ENCODE measurements at regions not wholly inside any gene's neighbourhood (a gene's known extent, or its start where the extent isn't known, plus 50 kb on each side); places are given as distances from the start of the nearest gene placed in this dataset.
A peak's percentile ranks its signal among the peaks of the same experiment; 100 is the strongest.

GRCh38 chr14:61179061-61179690 lies 102.0 kb downstream of the TMEM30B start:
- Histone ChIP-seq H3K27ac (no peak overlapping the region), H3K27me3 (no peaks in the 10 kb centered on the region)
- no peak for DNase-seq

GRCh38 chr14:61178226-61179060 lies 102.7 kb downstream of the TMEM30B start:
- Histone ChIP-seq H3K9me3 (no peaks in the 10 kb centered on the region), H3K27ac (peak overlapping the region in 2 of 3 donors; percentile 22 to 43), H3K27me3 (no peaks in the 10 kb centered on the region), H3K36me3 (no peaks in the 10 kb centered on the region), H3K4me3 (replicated peaks in 1 of 3) (no peak overlapping the region), H3K4me1 (peaks cover 4 to 18% of the 10 kb centered on the region in 2 donors)
- 61 to 78% methylated on average over 7 of the region's 7 CpGs for WGBS, 2 donors
- intact Hi-C loops (cut with DNase I), result no loop called here
- no peak for DNase-seq
- TF ChIP-seq CTCF (IDR thresholded peaks at IDR 0.05) (no peak), POLR2A (IDR thresholded peaks at IDR 0.05) (no peak)

More at GRCh38 chr14:61179061-61179690, 102.0 kb downstream of the TMEM30B start:
- H3K9me3 ChIP-seq, result no peaks in the 10 kb centered on the region
- TF ChIP-seq POLR2A (IDR thresholded peaks at IDR 0.05), result no peak
- TF ChIP-seq CTCF (IDR thresholded peaks at IDR 0.05), result no peak
- no peaks in the 10 kb centered on the region for H3K36me3 ChIP-seq
- 82 to 87% methylated on average over 7 of the region's 7 CpGs for WGBS, 2 donors
- intact Hi-C loops (cut with DNase I), result no loop called here
- no peak overlapping the region for H3K4me3 ChIP-seq (replicated peaks in 1 of 3)
- H3K4me1 ChIP-seq, result peaks cover 4 to 18% of the 10 kb centered on the region in 2 donors

- Histone ChIP-seq H3K27me3 (no peaks in the 10 kb centered on the region), H3K9me3 (no peaks in the 10 kb centered on the region), H3K27ac (peak overlapping the region in 1 of 3 donors; percentile 22), H3K4me1 (peaks cover 4 to 18% of the 10 kb centered on the region in 2 donors), H3K4me3 (replicated peaks in 1 of 3) (no peak overlapping the region), H3K36me3 (no peaks in the 10 kb centered on the region)
- WGBS, 2 donors, result 51 to 58% methylated on average over 14 of the region's 14 CpGs
- intact Hi-C loops (cut with DNase I), result no loop called here
- peak; percentile 76 to 80 for DNase-seq
- no peak for TF ChIP-seq CTCF (IDR thresholded peaks at IDR 0.05)
- no peak for TF ChIP-seq POLR2A (IDR thresholded peaks at IDR 0.05)
These were observed 103.6 kb downstream of the TMEM30B start for GRCh38 chr14:61177279-61178225.

GRCh38 chr14:61176686-61177085 lies 104.5 kb downstream of the TMEM30B start:
- peaks cover 4 to 18% of the 10 kb centered on the region in 2 donors for H3K4me1 ChIP-seq
- no peak overlapping the region for H3K27ac ChIP-seq
- H3K9me3 ChIP-seq, result no peaks in the 10 kb centered on the region
- H3K36me3 ChIP-seq, result no peaks in the 10 kb centered on the region
- no peak for DNase-seq
- H3K27me3 ChIP-seq, result no peaks in the 10 kb centered on the region
- no peak overlapping the region for H3K4me3 ChIP-seq (replicated peaks in 1 of 3)
- intact Hi-C loops (cut with DNase I), result no loop called here
- 58 to 67% methylated on average over 2 of the region's 2 CpGs for WGBS, 2 donors
- TF ChIP-seq CTCF (IDR thresholded peaks at IDR 0.05) (no peak), POLR2A (IDR thresholded peaks at IDR 0.05) (no peak)
